HUDEP-2 (cell line): ENCODE measurements at regions not wholly inside any gene's neighbourhood (a gene's known extent, or its start where the extent isn't known, plus 50 kb on each side); places are given as distances from the start of the nearest gene placed in this dataset.
"Not testable (repeated sequence)": the region's sequence is repeated elsewhere in the genome, so short reads cannot be mapped to it uniquely, and the experiment has no call there.

Experiments
- DNase-seq, 76 experiments: peaks; one replicate each; lab custom pipeline; 2025; ENCODE audit not compliant: unreplicated experiment in 76 of 76; lab: John Stamatoyannopoulos, UW

DNA sequence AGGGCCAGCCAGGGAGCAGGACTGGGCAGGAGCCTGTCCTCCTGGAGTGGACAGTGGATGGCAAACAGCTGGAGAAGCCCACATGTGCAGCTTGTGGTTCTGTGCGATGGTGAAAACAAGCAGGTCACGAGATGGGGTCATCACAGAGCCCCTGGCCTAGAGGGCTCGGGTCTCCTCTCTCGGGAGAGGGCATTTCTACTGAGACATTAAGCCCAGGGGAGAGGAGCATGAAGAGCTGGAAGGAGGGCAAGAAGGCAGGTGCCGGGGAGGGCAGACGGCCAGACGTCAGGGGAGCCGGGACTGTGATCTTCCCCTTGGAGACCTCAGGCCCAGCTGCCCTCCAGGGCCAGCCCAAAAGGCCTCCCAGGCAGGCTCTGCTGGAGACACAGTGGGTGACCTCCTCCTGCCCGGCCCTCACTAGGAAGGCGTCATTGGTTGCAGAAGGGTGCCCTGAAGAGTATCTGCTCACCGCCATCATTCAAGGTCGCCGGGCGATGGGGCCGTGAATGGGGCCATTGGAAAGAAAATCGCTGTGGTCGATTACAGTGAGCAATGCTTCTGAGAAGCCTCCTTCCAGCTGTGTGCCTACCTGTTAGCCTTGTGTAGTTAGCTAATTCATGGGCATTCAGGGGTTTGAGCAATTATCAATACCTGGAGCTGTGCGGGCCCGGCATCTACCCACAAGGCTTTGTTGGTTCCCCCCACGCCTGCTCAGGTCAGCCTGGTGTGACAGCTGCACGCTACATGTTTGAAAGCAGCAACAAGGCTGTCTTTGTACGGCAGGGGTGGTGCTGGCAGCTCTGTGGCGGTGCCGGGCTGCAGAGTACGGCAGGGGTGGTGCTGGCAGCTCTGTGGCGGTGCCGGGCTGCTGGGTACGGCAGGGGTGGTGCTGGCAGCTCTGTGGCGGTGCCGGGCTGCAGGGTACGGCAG, 72.3 kb upstream of the ACTRT2 start:
- DNase-seq: no peak

DNA sequence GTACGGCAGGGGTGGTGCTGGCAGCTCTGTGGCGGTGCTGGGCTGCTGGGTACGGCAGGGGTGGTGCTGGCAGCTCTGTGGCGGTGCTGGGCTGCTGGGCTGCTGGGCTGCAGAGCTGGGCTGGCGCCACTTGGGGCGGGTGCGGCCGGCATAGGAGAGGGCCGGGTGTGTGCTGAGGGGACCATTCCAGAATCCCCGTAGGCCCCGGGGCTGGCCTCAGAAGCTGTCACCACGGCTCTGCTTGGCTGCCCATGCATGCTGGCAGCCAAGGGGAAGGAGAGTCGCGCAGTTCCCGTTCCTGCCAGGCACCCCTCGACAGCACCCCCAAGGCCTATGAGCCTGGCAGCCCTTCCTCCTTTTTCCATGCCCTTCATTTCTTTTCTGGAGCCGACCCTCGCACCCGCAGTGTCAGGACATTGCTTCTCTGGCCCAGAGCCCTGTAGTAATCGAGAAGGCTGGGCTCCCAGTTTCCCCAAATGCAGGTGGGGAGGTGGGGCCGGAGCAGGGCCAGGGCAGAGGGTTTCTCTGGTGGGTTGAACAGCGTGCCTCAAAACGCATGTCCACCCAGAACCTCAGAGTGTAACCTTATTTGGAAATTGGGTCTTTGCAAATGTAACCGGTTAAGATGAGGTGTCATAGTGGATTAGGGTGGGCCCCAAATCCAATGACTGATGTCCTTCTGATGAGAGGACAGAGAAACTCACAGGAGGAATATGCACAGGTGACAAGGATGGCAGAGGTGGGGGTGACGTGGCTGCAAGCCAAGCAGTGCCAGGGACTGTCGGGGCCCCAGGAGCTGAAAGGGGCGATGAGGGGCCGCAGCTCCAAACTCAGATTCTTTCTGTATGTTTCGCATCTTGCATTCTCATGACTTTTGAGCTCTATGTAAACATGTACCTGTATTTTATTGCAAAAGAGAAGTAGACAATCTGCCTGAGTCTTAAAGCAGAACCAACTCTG, 71.0 kb upstream of the ACTRT2 start:
- DNase-seq: no peak

DNA sequence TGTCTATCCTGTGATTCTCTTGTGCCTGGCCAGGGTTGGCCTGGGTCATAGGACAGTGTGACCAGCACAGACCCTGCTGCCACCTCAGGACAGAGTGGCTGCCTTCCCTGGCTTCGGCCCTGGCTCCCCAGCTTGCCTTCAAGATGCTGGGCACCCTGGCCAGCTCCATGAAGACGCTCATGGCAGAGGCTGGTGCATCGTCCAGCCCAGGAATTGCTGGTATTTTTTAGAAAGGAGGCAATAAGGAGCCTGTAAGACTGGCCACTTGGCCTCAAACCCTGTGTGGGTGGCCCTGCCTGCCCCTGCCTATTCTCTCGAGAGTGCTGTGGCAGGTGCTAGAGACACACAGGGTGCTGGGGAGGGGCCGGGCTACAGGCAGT, 70.4 kb upstream of the ACTRT2 start:
- no peak for DNase-seq

- no peak for DNase-seq
Measured at GRCh38 chr1:2951856-2952255, 69.4 kb upstream of the ACTRT2 start.

DNA sequence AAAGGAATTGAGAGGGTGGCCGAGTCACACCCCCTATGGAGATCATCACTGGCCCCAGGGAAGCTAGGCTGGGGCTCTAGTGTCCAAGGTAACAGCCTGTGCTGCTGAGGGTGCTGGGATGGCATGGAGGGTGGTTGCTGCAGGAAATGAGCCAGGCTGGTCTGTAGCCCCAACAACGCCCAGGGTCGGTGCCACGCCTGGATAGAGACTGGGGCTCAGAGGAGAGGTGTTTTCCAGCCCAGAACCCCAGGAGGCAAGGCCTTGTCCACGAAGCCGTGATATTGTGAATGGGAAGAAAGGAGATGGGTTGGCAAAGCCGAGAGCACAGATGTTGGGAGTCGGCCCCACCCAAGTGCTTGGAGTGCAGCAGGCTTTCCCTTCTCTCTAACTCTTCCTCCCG, 68.9 kb upstream of the ACTRT2 start:
- DNase-seq: no peak

DNA sequence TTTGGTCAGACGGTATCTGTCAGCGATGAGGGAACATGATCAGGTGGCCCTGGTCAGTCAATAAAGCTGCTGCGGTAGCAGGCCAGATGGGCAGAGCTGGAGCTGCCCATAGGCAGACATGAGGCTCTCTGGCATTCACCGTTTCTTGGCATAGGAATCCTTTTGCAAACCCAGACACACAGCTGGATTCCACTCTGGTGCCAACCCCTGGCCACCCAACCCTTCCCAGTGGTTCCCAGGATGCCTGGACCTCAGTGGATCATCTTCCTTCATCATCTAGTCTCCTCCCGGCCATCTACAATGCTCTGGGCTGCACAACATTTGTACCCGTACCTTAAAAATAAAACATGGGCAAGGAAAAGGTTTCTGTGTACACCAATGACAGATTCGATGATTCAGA, 68.3 kb upstream of the ACTRT2 start:
- no peak for DNase-seq

- no peak for DNase-seq
Measured at GRCh38 chr1:2953688-2954285, 67.5 kb upstream of the ACTRT2 start.

DNA sequence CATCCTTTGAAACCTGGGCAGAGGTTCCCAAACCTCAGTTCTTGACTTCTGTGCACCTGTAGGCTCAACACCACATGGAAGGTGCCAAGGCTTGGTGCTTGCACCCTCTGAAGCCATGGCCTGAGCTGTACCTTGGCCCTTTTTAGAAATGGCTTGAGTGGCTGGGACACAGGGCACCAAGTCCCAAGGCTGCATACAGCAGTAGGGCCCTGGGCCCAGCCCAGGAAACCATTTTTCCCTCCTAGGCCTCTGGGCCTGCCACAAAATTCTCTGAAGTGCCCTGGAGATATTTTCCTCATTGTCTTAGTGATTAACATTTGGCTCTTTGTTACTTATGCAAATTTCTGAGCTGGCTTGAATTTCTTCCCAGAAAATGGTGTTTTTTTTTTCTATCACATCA, 65.6 kb upstream of the ACTRT2 start:
- DNase-seq: no peak

DNA sequence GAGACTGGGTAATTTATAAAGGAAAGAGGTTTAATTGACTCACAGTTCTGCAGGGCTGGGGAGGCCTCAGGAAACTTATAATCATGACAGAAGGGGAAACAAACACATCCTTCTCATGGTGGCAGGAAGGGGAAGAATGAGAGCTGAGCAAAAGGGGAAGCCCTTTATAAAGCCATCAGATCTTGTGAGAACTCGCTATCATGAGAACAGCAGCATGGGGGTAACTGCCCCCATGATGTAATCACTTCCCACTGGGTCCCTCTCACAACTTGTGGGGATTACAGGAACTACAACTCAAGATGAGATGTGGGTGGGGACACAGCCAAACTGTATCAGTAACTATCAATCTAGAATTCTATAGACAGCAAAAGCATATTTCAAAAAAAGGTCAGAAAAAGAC, 64.7 kb upstream of the ACTRT2 start:
- no peak for DNase-seq

DNA sequence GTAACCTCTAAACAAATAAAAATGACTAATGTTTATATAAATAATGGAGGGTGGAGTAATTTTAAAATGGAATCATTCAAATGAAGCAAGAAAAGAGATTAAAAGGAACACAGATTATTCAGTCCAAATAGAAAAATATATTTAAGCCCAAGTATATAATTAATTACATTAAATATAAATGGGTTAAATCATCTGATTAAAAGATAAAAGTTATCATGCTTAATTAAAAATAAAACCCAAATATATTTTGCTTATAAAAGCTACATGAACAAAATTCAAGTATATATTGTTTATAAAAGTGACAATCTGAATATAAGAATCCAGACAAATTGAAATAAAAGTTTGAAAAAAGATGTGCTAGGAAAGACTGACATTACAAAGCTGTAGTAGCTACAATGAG, 63.9 kb upstream of the ACTRT2 start:
- no peak for DNase-seq

GRCh38 chr1:2959881-2960280, 61.4 kb upstream of the ACTRT2 start:
- not testable (repeated sequence) for DNase-seq

- no peak for DNase-seq
Measured at GRCh38 chr1:2961081-2961480, 60.2 kb upstream of the ACTRT2 start.

DNA sequence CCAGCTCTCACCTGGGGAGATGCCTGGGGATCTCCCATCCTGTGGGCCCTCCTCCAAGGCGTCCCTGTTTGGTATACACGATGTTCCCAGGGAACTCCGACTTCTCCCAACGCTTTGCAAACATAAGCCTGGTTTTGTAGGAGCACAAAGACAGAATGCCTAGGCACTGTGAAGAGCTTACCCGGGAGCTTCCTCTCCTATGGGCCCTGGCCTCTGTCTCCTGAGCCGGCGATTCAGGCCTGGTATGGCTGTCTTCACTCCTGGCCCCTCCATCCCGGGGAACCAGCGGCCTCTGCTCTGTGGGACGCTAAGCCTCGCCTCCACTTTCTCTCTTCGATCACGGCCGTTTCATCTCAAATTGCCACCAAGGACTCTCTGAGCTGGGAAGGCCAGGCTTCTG, 59.6 kb upstream of the ACTRT2 start:
- no peak for DNase-seq

DNA sequence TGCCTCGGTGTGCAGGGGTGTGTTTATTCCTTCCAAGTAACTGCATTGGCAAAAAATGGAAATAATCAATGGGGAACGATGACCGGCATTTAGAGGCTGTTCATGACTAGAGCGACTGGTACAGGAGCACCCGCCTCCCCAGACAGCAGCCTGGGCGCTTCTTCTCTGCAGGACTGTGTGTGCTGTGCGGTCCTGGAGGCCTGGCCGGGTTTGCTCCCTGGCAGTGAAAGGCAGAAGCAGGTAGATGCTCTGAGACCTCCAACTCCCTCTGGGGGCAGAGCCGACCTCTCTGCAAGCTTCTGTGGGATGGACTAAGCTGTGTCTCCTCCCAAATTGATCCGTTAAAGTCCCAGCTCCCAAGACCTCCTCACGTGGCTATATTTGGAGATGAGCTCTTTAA, 59.2 kb upstream of the ACTRT2 start:
- no peak for DNase-seq

DNA sequence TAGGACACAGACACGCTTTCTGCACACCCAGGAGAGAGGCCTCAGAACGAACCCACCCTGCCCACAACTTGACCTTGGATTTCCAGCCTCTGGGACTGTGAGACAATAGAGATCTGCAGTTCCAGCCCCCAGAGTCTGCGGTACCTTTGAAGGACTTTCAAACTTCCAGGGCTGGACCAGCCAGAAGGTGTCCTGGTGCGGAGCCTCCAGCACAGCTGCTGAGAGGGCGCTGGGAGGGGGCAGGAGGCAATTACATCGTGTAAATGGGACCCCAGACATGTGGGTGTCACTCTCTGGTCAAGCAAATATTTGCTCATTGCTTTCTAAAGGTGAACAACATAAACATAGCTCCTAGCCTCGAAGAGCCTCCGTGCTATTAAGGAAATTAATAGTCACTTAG, 58.7 kb upstream of the ACTRT2 start:
- no peak for DNase-seq

DNA sequence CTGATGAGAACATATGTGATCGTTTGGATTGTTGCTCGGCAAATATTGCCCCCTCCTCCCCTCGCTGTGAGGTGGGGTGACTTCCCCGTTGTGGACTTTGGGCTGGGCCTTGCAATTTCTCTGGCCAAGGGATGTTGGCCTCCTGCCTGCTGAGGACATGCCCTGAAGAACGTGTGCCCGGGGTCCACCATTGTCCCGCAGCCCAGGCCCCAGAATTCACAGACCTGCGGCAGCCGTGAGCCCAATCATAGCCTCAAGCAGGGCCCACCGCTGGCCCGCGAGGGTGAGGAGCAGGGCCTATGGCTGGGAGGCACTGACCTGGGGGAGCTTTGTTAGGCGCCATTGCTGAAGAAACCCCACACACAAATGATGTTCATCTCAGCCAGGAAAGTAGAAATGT, 58.3 kb upstream of the ACTRT2 start:
- DNase-seq: no peak

DNA sequence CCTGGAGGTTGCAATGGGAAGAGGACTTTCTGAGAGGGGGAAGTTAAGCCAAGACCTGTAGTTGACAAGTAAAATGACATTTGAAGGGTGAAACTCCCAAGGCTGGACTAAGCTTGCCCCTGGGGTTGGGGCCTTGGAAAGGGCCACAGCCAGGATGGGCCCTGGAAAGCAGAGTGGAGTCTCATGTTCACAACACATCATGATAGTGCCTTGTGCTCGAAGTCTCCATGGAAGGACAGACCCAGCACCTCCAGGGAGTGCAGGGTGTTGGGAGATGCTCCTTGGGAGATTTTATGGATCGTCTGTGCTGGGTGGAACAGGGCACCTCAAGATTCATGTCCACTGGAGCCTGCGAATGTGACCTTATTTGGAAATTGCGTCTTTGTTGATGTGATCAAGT, 55.6 kb upstream of the ACTRT2 start:
- no peak for DNase-seq

GRCh38 chr1:2966449-2967328, 54.6 kb upstream of the ACTRT2 start:
- DNase-seq: no peak

DNA sequence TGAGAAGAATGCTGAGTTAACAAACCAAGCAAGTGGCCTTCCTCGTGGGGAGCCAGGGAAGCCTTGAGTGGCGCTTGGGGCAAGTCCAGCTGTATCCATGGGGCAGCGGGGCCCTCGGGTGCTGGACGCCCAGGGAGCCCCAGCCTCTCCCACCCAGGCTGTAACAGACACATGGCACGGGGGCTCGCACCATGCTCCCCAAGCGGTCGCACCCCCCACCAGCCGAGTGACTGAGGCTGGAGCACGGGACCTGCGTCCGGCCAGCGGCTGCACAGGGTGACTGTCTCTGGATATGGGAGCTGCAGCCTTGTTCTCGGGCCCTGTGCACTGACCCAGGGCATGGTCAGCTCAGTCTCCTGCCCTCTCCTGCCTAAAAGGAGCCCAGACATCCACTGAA, 53.9 kb upstream of the ACTRT2 start:
- DNase-seq: no peak

DNA sequence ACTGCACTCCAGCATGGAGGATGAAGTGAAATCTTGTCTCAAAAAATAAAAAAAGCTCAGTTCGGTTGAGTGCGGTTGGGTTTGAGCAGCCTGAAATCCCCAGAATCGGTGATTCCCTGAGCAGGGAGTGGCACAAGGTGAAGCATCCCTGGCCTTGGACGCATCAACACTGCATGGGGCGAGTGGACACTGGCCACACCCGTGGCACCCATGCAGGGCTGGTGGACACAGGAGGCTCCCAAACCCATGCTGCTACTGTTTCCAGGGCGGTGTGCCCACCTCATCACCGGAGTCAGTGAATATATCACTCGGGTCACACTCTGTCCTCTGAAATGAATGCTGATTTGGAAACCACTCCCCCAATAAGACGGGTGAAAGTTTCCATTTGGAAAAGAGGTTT, 53.4 kb upstream of the ACTRT2 start:
- no peak for DNase-seq
